ENCODE measurements at regions not wholly inside any gene's neighbourhood (a gene's known extent, or its start where the extent isn't known, plus 50 kb on each side); places are given as distances from the start of the nearest gene placed in this dataset.
"Not testable (repeated sequence)": the region's sequence is repeated elsewhere in the genome, so short reads cannot be mapped to it uniquely, and the experiment has no call there.

DNA sequence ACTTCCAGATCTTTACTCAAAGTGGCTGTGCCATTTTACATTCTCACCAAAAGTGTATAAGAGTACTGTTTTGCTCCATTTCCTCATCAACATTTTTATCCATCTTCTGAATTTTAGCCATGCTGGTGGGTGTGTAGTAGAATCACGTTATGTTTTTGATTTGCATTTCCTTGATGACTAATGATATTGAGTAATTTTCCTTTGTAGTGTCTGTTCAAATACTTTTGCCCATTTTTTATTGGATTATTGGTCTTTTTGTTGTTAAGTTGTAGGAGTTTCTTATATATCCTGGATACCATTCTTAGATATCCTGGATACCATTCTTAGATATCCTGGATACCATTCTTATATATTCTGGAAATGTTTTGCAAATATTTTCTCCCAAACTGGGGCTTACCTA is 344.9 kb downstream of the LRRC3B start:
- DNase-seq = no peak

DNA sequence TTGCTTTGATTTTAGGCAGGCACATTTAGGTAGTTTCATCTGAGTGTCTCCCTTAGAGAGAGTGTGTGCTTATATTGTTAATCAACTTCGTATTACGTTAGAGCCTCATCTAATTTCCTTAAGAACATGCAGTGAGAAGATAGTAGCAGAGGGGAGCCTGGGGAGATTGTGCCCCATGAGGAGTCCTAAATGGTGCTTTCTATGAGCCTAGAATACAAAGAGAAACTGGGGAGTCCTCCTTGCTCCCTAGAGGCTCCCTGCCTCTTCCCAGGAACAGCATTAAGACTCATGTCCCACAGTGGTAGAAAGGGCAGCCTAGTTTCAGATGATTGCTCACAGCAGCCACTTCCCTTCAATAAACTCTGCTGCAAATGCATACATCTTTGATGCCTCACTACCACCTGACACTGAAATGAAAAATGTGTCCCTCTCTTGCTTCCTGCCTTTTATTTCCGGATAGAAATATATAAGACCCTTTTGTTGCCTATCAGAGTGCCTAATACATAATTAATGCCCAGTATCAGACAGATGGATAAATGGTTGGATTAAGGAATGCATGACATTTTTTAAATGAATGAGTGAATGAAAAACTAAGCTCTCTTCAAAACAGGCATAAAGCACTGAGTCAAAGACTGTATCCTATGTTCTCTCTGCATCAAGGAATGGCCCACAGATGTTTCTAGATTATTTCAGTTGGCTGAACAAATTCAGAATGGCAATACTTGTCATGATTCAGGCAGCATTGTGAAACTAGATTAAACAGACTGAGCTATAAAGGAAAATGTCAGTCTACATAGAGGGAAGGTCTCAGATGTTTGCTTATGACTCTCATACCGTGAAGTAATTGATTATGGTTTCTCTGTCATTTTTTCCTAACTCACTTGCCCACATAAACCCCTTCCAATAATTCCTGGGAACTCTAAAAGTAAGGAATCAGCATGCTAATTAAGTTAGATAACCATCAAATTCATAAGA is 362.1 kb downstream of the LRRC3B start:
- DNase-seq = no peak

DNA sequence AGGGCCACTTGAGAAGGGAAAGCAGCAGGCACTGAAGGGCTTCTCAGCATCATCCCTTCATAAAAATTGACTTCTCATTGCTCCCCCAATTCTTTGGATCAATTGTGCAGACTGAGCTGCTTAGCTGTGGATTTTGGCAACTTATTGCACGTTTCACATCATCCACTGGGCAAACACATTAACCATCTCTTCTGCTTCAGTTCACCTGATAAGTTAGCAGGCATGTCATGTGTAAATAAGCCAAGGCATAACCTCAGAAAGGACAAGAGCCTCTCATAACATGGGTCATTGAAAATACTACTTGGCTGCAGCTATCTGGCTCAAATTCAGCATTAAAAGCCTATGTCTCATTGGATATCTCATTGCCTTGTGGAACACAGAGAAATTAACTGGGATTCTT is 366.5 kb downstream of the LRRC3B start:
- DNase-seq = peak in 1 of 2 experiments; percentile 22

GRCh38 chr3:26997226-26997625 is 372.0 kb downstream of the NEK10 start:
- no peak for DNase-seq

DNA sequence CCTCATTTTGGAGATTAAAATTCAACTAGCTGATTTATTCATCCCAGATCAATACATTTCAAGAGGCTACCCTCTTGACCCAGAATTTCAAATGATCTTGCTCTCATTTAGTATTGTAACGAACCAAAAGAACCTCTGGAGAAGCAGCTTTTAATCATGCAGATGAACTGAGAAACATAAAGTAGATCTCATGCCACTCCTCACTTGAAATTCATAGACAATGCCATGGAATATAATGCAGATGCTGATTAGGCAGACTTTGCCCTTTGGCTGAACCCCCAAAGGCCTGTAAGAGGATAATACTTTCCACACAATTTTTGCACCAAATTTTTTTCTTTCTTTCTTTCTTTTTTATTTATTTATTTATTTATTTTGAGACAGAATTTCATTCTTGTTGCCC is 358.3 kb downstream of the NEK10 start:
- DNase-seq = no peak

DNA sequence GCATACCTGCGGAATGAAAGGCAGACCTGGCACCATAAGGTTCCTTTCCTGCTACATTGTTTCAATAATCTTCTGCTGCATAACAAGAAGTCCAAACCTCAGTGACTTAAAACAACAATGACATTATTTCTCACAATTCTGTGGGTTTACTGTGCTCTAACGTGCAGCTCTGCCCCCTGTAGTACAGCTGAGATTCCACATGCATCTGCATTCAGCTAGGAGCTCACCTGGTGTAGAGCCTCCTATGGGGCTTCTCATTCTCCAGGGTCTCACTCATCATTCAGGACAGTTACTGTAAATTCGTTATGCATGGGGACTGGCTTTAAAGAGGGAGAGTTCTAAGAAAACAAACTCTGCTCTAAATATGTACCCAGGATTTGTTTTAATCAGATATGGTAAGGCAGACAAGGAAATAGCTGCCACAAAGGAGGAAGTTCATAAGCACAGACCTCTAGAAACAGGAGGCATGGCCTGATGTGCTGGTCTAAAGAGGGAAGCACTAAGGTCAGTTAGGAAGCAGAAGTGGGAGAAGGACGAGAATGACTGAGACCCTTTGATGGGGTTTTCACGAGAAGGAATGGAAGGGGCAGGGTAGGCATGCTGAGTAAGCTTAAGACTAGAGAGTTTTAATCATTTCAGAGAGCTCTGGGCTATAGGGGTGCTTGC is 347.0 kb downstream of the NEK10 start:
- DNase-seq = no peak

DNA sequence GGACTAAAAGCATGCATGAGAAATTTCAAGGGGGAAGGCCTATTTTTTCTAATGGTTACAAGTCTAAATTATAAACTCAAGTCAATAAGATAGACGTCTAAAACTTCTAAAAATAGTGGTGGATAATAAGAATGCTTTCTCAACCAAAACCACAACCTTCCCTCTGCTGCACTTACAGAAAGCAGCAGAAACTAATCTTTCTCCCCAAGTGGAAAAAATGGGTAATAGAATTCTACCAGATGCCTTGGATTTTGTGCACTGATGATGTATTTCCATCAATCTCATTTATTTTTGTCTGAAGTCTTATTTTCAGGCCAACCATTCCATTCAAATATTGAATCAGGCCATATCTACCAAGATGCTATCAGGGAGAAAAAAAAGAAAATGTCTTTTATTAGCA is 344.7 kb downstream of the NEK10 start:
- DNase-seq = no peak

DNA sequence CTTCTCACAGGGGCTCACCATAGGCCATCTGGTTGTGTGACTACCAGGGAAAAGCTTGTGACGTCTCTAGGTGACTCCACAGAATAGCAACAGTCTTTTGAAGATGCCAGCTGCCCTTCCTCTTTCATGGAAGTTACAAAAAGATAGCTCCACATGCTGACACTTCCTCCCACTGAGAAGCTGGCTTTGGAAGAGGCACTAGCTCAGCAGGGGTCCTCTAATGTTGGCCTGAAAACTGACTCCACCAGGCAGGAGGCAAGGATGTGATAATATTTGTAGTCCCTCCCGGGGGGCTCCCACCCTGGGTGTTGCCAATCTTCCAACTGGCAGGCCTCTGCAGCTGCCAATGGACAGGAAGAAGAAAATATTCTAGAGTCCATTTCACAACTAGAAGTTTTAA is 343.5 kb downstream of the NEK10 start:
- DNase-seq = no peak

GRCh38 chr3:27031476-27031875 is 337.7 kb downstream of the NEK10 start:
- DNase-seq = no peak

DNA sequence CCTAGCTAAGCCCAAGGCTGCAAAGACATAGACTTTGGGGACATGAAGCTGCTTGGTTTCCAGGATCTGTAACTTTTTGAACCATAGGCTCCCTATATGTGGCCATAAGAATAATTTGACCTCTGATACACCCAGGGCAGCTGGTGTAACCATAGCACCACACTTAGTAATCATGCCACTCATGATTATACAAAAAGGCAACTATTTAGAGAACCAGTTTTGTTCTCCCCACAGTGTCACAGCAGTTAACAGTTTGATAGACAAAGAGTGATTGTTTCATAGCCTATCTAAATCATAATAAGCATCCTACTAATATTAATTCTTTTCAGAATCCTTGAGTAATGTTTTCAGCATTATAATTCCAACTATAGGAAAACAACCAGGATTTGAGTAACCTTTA is 334.9 kb downstream of the NEK10 start:
- no peak for DNase-seq

GRCh38 chr3:27040674-27041073 is 328.5 kb downstream of the NEK10 start:
- DNase-seq = no peak

- not testable (repeated sequence) for DNase-seq
Observed at GRCh38 chr3:27042541-27042940, 326.6 kb downstream of the NEK10 start.

- no peak for DNase-seq
Observed at GRCh38 chr3:27043328-27043955, 325.7 kb downstream of the NEK10 start.

GRCh38 chr3:27044931-27045481 is 324.2 kb downstream of the NEK10 start:
- DNase-seq = no peak

DNA sequence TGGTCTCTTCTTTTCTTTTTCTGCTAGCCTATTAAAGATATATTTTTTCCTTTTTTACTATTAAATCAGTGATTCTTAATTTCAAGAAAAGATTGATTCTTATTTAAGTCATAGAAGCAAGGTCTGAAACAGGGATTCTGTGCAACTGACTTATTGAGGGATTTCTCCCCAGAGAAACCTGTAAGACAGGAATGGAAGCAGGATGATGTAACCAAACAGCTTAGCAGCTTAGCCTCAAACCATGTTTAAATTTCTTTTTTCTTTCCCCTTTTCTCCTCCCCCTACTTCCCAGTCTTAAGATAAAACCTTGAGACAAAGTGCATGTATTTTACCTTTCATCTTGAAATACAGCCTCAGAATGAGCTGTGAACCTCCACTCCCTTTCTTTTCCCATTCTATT is 322.8 kb downstream of the NEK10 start:
- no peak for DNase-seq

DNA sequence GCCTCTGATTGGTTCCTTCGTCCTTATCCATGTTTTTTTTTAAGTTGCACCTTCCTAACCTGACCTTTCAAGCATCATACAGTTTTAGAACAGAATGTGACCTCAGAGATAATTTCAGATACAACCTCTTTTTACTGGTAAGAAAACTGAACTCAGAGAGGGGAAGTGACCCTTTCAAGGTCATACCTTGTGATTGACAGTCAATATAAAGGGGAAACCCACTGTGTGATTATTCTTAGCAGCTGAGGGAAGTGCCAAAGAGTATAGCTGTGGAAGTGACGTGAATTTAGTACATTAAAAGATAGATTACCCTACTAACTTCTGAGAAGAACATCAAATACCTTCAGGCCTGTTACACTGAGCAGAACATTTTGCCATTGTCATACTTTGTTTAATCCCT is 319.4 kb downstream of the NEK10 start:
- DNase-seq = no peak

DNA sequence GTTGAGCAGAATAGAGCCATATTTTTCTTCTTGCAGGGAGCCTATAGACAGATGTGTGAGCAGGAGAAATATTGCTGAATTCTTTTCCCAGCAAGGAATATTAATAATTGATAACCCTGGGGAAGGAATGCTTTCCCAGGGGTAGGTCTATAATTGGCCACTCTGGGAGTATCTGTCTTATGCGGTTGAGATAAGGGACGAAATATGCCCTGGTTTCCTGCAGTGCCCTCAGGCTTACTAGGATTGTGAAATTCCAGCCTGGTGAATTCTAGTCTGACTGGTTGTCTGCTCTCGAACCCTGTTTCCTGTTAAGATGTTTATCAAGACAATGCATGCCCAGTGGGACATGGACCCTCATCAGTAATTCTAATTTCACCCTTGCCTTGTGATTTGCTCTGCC is 317.7 kb downstream of the NEK10 start:
- DNase-seq = not testable (repeated sequence)

- DNase-seq = no peak
Observed at GRCh38 chr3:27056326-27056725, 312.9 kb downstream of the NEK10 start.

DNA sequence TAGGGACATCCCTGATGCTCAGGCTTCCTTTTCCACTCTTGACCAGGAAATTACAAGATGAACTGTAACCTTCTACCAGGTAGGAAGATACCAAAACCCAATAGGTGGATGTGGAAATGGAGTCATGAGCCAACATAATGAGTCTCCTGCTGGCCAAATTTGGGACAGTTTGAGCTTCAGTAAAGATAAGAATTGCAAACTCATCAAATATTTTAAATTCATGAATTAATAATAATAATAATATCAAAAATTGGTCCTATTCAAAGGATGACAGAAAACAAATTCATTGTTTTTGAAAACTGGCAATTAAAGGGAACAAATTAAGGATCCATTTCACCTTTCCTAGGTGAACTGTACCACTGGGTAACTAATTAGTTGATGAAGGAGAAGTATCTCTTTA is 309.7 kb downstream of the NEK10 start:
- DNase-seq = no peak
